GM23338 (cell line): ENCODE measurements at regions not wholly inside any gene's neighbourhood (a gene's known extent, or its start where the extent isn't known, plus 50 kb on each side); places are given as distances from the start of the nearest gene placed in this dataset.

Experiments
- ATAC-seq: fragments of 200-7000 bp; cut with Tn5 transposase; 3 replicates; pipeline ENCODE4 v1.9.1; 2020
- DNase-seq: peaks from one replicate; pipeline ENCODE4 v3.0.0-alpha.2; 2015; ENCODE audit warnings: low spot score
- H2AFZ ChIP-seq: fragments of 200-600 bp; sonication (generic); 2 replicates; pipeline ENCODE4 v1.8.0; 2016; ENCODE audit warnings: antibody characterized with exemption, mild to moderate bottlenecking, moderate library complexity
- H3F3A ChIP-seq: fragments of 200-600 bp; sonication (generic); replicated peaks from 2 replicates; pipeline ENCODE4 v1.8.0; 2017; ENCODE audit warnings: antibody characterized with exemption, mixed run types, low read depth
- H3K27ac ChIP-seq: fragments of 200-600 bp; sonication (generic); 2 replicates; pipeline ENCODE4 v1.6.1; 2016; ENCODE audit warnings: low read depth
- H3K27me3 ChIP-seq: fragments of 200-600 bp; sonication (generic); 2 replicates; pipeline ENCODE4 v1.8.0; 2016; ENCODE audit warnings: mild to moderate bottlenecking, mixed run types, moderate library complexity; ENCODE audit not compliant: insufficient read depth
- H3K36me3 ChIP-seq: fragments of 200-600 bp; sonication (generic); 2 replicates; pipeline ENCODE4 v1.8.0; 2016; ENCODE audit warnings: mild to moderate bottlenecking; ENCODE audit not compliant: insufficient read depth
- H3K4me1 ChIP-seq: fragments of 200-600 bp; sonication (generic); 2 replicates; pipeline ENCODE4 v1.8.0; 2016; ENCODE audit warnings: mild to moderate bottlenecking, moderate library complexity; ENCODE audit not compliant: insufficient read depth
- H3K4me2 ChIP-seq: fragments of 200-600 bp; sonication (generic); 2 replicates; pipeline ENCODE4 v1.7.1; 2017; ENCODE audit warnings: mixed run types
- H3K4me3 ChIP-seq: fragments of 200-600 bp; sonication (generic); 2 replicates; pipeline ENCODE4 v1.6.1; 2016; ENCODE audit warnings: mixed run types
- H3K79me2 ChIP-seq: fragments of 200-600 bp; sonication (generic); replicated peaks from 2 replicates; pipeline ENCODE4 v1.8.0; 2017; ENCODE audit warnings: mild to moderate bottlenecking; ENCODE audit not compliant: insufficient read depth
- H3K9me2 ChIP-seq: fragments of 200-600 bp; sonication (generic); 2 replicates; pipeline ENCODE4 v1.8.0; 2017; ENCODE audit not compliant: insufficient read depth
- H4K20me1 ChIP-seq: fragments of 200-600 bp; sonication (generic); replicated peaks from 2 replicates; pipeline ENCODE4 v1.8.0; 2017; ENCODE audit warnings: mild to moderate bottlenecking; ENCODE audit not compliant: insufficient read depth
- H3K27ac Mint-ChIP-seq: 2 replicates; pipeline ENCODE4 v1.8.0; 2020; ENCODE audit warnings: inconsistent platforms, mild to moderate bottlenecking, moderate library complexity, mixed read lengths
- H3K27me3 Mint-ChIP-seq: 3 replicates; pipeline ENCODE4 v1.8.0; 2022; ENCODE audit warnings: low read depth, mild to moderate bottlenecking, moderate library complexity, mixed read lengths, inconsistent platforms; ENCODE audit not compliant: insufficient read depth, poor library complexity
- H3K36me3 Mint-ChIP-seq: 3 replicates; pipeline ENCODE4 v1.8.0; 2021; ENCODE audit warnings: low read depth, mild to moderate bottlenecking, inconsistent platforms, moderate library complexity, mixed read lengths
- H3K4me1 Mint-ChIP-seq: 3 replicates; pipeline ENCODE4 v1.8.0; 2020; ENCODE audit warnings: mild to moderate bottlenecking, inconsistent platforms, mixed read lengths
- H3K4me3 Mint-ChIP-seq: 3 replicates; pipeline ENCODE4 v1.8.0; 2021; ENCODE audit warnings: moderate library complexity, mild to moderate bottlenecking, inconsistent platforms, mixed read lengths
- H3K9me3 Mint-ChIP-seq: 3 replicates; pipeline ENCODE4 v1.8.0; 2020; ENCODE audit warnings: moderate library complexity, mild to moderate bottlenecking, inconsistent platforms, mixed read lengths
- CREB1 ChIP-seq: fragments of 250-450 bp; sonication (Bioruptor Pico); IDR thresholded peaks from 2 replicates; pipeline ENCODE4 v1.5.0; 2020; ENCODE audit warnings: low read depth, mild to moderate bottlenecking, moderate library complexity
- EZH2 ChIP-seq: fragments of 200-600 bp; sonication (generic); IDR thresholded peaks from one replicate; pipeline ENCODE4 v1.8.0; 2017; ENCODE audit warnings: antibody characterized with exemption, mild to moderate bottlenecking, low read depth; ENCODE audit not compliant: unreplicated experiment
- EZH2phosphoT487 ChIP-seq: fragments of 200-600 bp; sonication (generic); IDR thresholded peaks from one replicate; pipeline ENCODE4 v1.8.1; 2018; ENCODE audit warnings: antibody characterized with exemption; ENCODE audit not compliant: unreplicated experiment
- JUNB ChIP-seq: IDR thresholded peaks from one replicate; pipeline ENCODE4 v1.6.1; 2016; ENCODE audit warnings: antibody characterized with exemption; ENCODE audit not compliant: unreplicated experiment
- NANOG ChIP-seq: IDR thresholded peaks from 2 replicates; pipeline ENCODE4 v1.6.1; 2016; ENCODE audit warnings: antibody characterized with exemption, borderline replicate concordance
- POLR2AphosphoS5 ChIP-seq: IDR thresholded peaks from 2 replicates; pipeline ENCODE4 v1.6.1; 2016; ENCODE audit warnings: antibody characterized with exemption, low read depth
- STAT1 ChIP-seq: IDR thresholded peaks from one replicate; pipeline ENCODE4 v1.6.1; 2016; ENCODE audit warnings: antibody characterized with exemption; ENCODE audit not compliant: unreplicated experiment
- ZNF114 ChIP-seq: fragments of 250-450 bp; sonication (Bioruptor Pico); IDR thresholded peaks from 2 replicates; pipeline ENCODE4 v1.5.0; 2020; ENCODE audit warnings: mild to moderate bottlenecking, moderate library complexity
- TF ChIP-seq, protein P1 (sequence below), 2 experiments: fragments of 200-600 bp in 1 of 2; sonication (generic) in 1 of 2; conservative IDR thresholded peaks; 2 replicates each; pipeline versions ENCODE4 v1.5.1 to v1.6.1; 2016 to 2017; ENCODE audit warnings: antibody characterized with exemption in 2 of 2, low read depth in 2 of 2, mild to moderate bottlenecking in 2 of 2, moderate library complexity in 1 of 2
- TF ChIP-seq, protein P2 (sequence below): IDR thresholded peaks from one replicate; pipeline ENCODE4 v1.6.1; 2018; ENCODE audit warnings: antibody characterized with exemption; ENCODE audit not compliant: unreplicated experiment
- TF ChIP-seq, protein P3 (sequence below): fragments of 250-450 bp; sonication (Bioruptor Pico); IDR thresholded peaks from 2 replicates; pipeline ENCODE4 v1.5.0; 2020; ENCODE audit warnings: mild to moderate bottlenecking, moderate library complexity
- TF ChIP-seq, protein P4 (sequence below): IDR thresholded peaks from 2 replicates; pipeline ENCODE4 v1.6.1; 2016; ENCODE audit warnings: antibody characterized with exemption

DNA sequence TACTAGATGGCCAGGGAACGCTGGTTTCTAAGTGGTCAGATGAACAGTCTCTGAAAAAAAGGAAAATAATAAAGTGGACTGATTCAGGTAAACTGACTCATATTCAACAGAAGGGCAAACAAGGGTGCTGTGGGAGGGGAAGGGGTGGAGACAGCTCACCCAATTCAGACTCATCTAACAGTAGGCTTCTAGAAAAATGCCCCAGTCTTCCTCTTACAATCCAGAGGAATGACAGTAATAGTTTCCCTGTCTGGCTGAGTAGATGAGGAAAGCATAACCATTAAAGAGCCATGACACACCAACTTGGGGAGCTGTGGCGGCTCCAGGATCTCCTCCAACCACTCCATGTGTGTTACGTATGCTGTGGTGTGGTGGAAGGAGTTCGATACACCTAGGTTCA lies 231.4 kb upstream of the UMPS start:
- H3K9me2 ChIP-seq = peaks cover 6% of the 10 kb centered on the region; the same call in 1 of the 2 replicates
- Mint-ChIP-seq H3K27ac (no peak overlapping the region), H3K36me3 (no peaks in the 10 kb centered on the region), H3K27me3 (peaks cover 3% of the 10 kb centered on the region), H3K9me3 (no peaks in the 10 kb centered on the region), H3K4me1 (peaks cover 3% of the 10 kb centered on the region; the same call in 1 of the 3 replicates), H3K4me3 (no peak overlapping the region)
- H3K27ac ChIP-seq = no peak overlapping the region
- H4K20me1 ChIP-seq = no peaks in the 10 kb centered on the region
- ATAC-seq (no peak), DNase-seq (no peak)
- no peaks in the 10 kb centered on the region for H3K4me1 ChIP-seq
- H3K4me2 ChIP-seq = no peak overlapping the region
- H3K27me3 ChIP-seq = no peaks in the 10 kb centered on the region
- TF ChIP-seq, protein P1, sequence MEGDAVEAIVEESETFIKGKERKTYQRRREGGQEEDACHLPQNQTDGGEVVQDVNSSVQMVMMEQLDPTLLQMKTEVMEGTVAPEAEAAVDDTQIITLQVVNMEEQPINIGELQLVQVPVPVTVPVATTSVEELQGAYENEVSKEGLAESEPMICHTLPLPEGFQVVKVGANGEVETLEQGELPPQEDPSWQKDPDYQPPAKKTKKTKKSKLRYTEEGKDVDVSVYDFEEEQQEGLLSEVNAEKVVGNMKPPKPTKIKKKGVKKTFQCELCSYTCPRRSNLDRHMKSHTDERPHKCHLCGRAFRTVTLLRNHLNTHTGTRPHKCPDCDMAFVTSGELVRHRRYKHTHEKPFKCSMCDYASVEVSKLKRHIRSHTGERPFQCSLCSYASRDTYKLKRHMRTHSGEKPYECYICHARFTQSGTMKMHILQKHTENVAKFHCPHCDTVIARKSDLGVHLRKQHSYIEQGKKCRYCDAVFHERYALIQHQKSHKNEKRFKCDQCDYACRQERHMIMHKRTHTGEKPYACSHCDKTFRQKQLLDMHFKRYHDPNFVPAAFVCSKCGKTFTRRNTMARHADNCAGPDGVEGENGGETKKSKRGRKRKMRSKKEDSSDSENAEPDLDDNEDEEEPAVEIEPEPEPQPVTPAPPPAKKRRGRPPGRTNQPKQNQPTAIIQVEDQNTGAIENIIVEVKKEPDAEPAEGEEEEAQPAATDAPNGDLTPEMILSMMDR (conservative IDR thresholded peaks at IDR 0.05; ENCODE audit: low read depth in 2 of 2) = no peak
- TF ChIP-seq STAT1 = no peak
- TF ChIP-seq, protein P2, sequence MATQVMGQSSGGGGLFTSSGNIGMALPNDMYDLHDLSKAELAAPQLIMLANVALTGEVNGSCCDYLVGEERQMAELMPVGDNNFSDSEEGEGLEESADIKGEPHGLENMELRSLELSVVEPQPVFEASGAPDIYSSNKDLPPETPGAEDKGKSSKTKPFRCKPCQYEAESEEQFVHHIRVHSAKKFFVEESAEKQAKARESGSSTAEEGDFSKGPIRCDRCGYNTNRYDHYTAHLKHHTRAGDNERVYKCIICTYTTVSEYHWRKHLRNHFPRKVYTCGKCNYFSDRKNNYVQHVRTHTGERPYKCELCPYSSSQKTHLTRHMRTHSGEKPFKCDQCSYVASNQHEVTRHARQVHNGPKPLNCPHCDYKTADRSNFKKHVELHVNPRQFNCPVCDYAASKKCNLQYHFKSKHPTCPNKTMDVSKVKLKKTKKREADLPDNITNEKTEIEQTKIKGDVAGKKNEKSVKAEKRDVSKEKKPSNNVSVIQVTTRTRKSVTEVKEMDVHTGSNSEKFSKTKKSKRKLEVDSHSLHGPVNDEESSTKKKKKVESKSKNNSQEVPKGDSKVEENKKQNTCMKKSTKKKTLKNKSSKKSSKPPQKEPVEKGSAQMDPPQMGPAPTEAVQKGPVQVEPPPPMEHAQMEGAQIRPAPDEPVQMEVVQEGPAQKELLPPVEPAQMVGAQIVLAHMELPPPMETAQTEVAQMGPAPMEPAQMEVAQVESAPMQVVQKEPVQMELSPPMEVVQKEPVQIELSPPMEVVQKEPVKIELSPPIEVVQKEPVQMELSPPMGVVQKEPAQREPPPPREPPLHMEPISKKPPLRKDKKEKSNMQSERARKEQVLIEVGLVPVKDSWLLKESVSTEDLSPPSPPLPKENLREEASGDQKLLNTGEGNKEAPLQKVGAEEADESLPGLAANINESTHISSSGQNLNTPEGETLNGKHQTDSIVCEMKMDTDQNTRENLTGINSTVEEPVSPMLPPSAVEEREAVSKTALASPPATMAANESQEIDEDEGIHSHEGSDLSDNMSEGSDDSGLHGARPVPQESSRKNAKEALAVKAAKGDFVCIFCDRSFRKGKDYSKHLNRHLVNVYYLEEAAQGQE = no peak
- no peak for TF ChIP-seq CREB1 (CRISPR knock-in tag)
- TF ChIP-seq JUNB = no peak
- no peak for TF ChIP-seq NANOG
- TF ChIP-seq, protein P3, sequence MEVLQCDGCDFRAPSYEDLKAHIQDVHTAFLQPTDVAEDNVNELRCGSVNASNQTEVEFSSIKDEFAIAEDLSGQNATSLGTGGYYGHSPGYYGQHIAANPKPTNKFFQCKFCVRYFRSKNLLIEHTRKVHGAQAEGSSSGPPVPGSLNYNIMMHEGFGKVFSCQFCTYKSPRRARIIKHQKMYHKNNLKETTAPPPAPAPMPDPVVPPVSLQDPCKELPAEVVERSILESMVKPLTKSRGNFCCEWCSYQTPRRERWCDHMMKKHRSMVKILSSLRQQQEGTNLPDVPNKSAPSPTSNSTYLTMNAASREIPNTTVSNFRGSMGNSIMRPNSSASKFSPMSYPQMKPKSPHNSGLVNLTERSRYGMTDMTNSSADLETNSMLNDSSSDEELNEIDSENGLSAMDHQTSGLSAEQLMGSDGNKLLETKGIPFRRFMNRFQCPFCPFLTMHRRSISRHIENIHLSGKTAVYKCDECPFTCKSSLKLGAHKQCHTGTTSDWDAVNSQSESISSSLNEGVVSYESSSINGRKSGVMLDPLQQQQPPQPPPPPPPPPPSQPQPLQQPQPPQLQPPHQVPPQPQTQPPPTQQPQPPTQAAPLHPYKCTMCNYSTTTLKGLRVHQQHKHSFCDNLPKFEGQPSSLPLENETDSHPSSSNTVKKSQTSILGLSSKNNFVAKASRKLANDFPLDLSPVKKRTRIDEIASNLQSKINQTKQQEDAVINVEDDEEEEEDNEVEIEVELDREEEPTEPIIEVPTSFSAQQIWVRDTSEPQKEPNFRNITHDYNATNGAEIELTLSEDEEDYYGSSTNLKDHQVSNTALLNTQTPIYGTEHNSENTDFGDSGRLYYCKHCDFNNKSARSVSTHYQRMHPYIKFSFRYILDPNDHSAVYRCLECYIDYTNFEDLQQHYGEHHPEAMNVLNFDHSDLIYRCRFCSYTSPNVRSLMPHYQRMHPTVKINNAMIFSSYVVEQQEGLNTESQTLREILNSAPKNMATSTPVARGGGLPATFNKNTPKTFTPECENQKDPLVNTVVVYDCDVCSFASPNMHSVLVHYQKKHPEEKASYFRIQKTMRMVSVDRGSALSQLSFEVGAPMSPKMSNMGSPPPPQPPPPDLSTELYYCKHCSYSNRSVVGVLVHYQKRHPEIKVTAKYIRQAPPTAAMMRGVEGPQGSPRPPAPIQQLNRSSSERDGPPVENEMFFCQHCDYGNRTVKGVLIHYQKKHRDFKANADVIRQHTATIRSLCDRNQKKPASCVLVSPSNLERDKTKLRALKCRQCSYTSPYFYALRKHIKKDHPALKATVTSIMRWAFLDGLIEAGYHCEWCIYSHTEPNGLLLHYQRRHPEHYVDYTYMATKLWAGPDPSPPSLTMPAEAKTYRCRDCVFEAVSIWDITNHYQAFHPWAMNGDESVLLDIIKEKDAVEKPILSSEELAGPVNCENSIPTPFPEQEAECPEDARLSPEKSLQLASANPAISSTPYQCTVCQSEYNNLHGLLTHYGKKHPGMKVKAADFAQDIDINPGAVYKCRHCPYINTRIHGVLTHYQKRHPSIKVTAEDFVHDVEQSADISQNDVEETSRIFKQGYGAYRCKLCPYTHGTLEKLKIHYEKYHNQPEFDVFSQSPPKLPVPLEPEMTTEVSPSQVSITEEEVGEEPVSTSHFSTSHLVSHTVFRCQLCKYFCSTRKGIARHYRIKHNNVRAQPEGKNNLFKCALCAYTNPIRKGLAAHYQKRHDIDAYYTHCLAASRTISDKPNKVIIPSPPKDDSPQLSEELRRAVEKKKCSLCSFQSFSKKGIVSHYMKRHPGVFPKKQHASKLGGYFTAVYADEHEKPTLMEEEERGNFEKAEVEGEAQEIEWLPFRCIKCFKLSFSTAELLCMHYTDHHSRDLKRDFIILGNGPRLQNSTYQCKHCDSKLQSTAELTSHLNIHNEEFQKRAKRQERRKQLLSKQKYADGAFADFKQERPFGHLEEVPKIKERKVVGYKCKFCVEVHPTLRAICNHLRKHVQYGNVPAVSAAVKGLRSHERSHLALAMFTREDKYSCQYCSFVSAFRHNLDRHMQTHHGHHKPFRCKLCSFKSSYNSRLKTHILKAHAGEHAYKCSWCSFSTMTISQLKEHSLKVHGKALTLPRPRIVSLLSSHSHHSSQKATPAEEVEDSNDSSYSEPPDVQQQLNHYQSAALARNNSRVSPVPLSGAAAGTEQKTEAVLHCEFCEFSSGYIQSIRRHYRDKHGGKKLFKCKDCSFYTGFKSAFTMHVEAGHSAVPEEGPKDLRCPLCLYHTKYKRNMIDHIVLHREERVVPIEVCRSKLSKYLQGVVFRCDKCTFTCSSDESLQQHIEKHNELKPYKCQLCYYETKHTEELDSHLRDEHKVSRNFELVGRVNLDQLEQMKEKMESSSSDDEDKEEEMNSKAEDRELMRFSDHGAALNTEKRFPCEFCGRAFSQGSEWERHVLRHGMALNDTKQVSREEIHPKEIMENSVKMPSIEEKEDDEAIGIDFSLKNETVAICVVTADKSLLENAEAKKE (CRISPR knock-in tag) = no peak
- TF ChIP-seq EZH2 = no peak
- TF ChIP-seq, protein P4, sequence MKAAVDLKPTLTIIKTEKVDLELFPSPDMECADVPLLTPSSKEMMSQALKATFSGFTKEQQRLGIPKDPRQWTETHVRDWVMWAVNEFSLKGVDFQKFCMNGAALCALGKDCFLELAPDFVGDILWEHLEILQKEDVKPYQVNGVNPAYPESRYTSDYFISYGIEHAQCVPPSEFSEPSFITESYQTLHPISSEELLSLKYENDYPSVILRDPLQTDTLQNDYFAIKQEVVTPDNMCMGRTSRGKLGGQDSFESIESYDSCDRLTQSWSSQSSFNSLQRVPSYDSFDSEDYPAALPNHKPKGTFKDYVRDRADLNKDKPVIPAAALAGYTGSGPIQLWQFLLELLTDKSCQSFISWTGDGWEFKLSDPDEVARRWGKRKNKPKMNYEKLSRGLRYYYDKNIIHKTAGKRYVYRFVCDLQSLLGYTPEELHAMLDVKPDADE = no peak
- no peak for TF ChIP-seq POLR2AphosphoS5
- TF ChIP-seq ZNF114 (CRISPR knock-in tag) = no peak
- no peak for TF ChIP-seq EZH2phosphoT487
- no peak overlapping the region for H3K4me3 ChIP-seq
- no peaks in the 10 kb centered on the region for H3K36me3 ChIP-seq
- no peaks in the 10 kb centered on the region for H3K79me2 ChIP-seq
- H2AFZ ChIP-seq = no peak overlapping the region
- no peaks in the 10 kb centered on the region for H3F3A ChIP-seq
